Neural cell (in vitro differentiated cells): ENCODE measurements at regions not wholly inside any gene's neighbourhood (a gene's known extent, or its start where the extent isn't known, plus 50 kb on each side); places are given as distances from the start of the nearest gene placed in this dataset.

ENCODE experiments used
- CTCF ChIP-seq: fragments of 450-650 bp; IDR thresholded peaks from 2 replicates; pipeline ENCODE4 v1.5.1; 2014; ENCODE audit warnings: antibody characterized with exemption, mild to moderate bottlenecking, moderate library complexity; ENCODE audit not compliant: poor library complexity, severe bottlenecking
- EP300 ChIP-seq: fragments of 450-650 bp; conservative IDR thresholded peaks from 2 replicates; pipeline ENCODE4 v1.6.1; 2014; ENCODE audit warnings: antibody characterized with exemption, mild to moderate bottlenecking, moderate library complexity; ENCODE audit not compliant: poor library complexity, severe bottlenecking
- EZH2 ChIP-seq: fragments of 200-600, 300-800 bp; shearing (Covaris generic), sonication (generic); IDR thresholded peaks from 2 replicates; pipeline ENCODE4 v1.6.1; 2014; ENCODE audit warnings: antibody characterized with exemption, low read length, borderline replicate concordance, mild to moderate bottlenecking; ENCODE audit not compliant: insufficient read depth, poor library complexity, severe bottlenecking
- MXI1 ChIP-seq: fragments of 450-650 bp; conservative IDR thresholded peaks from 2 replicates; pipeline ENCODE4 v1.6.1; 2014; ENCODE audit warnings: antibody characterized with exemption, mild to moderate bottlenecking; ENCODE audit not compliant: poor library complexity, severe bottlenecking
- POLR2AphosphoS5 ChIP-seq: IDR thresholded peaks from 2 replicates; pipeline ENCODE4 v1.6.1; 2012
- RAD21 ChIP-seq: fragments of 450-650 bp; conservative IDR thresholded peaks from 2 replicates; pipeline ENCODE4 v1.6.1; 2014; ENCODE audit warnings: antibody characterized with exemption, mild to moderate bottlenecking, moderate library complexity
- REST ChIP-seq: IDR thresholded peaks from 2 replicates; pipeline ENCODE4 v1.6.1; 2012; ENCODE audit warnings: borderline replicate concordance
- TAF1 ChIP-seq: IDR thresholded peaks from 2 replicates; pipeline ENCODE4 v1.6.1; 2012; ENCODE audit warnings: low read depth

DNA sequence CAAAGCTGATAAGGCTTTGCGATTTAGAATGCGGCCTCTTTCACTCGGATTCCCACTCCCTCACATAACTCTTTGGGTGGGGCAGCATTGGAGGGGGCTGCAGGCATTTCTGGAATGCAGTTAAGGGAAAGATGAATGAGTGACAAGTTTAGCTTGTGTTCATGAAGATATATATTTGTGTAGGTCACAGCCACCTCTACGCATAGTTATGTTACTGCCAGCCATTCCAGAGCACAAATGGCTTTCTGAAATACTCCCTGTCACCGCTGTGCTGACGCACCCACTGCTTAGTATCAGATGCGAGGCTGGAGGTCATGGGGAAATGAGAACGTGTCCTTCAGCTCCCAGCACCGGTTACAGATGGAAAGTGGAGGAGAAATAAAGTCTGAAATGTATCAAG, 54.1 kb upstream of the ATP1A1 start:
- TF ChIP-seq EZH2: no peak
- TF ChIP-seq CTCF: no peak
- TF ChIP-seq MXI1: no peak
- no peak for TF ChIP-seq RAD21
- no peak for TF ChIP-seq EP300
- no peak for TF ChIP-seq TAF1
- no peak for TF ChIP-seq POLR2AphosphoS5
- TF ChIP-seq REST: no peak
